ENCODE measurements at regions not wholly inside any gene's neighbourhood (a gene's known extent, or its start where the extent isn't known, plus 50 kb on each side); places are given as distances from the start of the nearest gene placed in this dataset.

DNA sequence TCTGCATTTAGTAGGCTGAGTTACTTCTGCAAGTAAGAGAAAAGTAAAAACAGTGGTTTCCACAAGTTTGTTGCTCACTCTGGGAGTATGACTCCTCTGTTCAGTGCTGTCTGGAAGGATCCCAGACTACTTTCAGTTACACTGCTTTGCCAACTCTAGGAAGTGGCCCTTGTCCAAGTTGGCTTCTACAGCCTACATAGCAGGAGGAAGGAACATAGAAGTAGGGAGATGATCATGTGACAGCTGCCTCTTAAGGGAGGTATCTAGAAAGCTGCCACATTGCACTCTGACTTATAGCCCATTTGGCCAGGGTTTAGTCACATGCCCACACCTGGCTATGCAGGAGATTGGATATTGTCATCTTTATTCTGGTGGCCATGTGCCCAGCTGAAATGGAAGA is 298.1 kb downstream of the NSUN3 start:
- no peak for TF ChIP-seq YY1 (IDR thresholded peaks at IDR 0.05; ENCODE audit: insufficient read depth, insufficient read length)
- no peak for TF ChIP-seq SUZ12 (IDR thresholded peaks at IDR 0.05; ENCODE audit: extremely low read depth, insufficient read depth, insufficient read length)
- TF ChIP-seq ZNF274 (IDR thresholded peaks at IDR 0.05; ENCODE audit: low read depth, low read length): no peak
